ENCODE measurements at regions not wholly inside any gene's neighbourhood (a gene's known extent, or its start where the extent isn't known, plus 50 kb on each side); places are given as distances from the start of the nearest gene placed in this dataset.

GRCh38 chr14:40574780-40575179 lies 1031.9 kb upstream of the LRFN5 start:
- no peak for TF ChIP-seq CTCF (conservative IDR thresholded peaks at IDR 0.05 in 1 of 2, IDR thresholded peaks at IDR 0.05 in 1 of 2; ENCODE audit: low read depth in 1 of 2, low read length in 2 of 2)
- no peak for TF ChIP-seq EZH2 (IDR thresholded peaks at IDR 0.05; ENCODE audit: low read length, missing control alignments)

Measured in fibroblast of lung (primary cell).